GM19372 (cell line): ENCODE measurements at regions not wholly inside any gene's neighbourhood (a gene's known extent, or its start where the extent isn't known, plus 50 kb on each side); places are given as distances from the start of the nearest gene placed in this dataset.

ENCODE experiments used
- ATAC-seq: cut with Tn5 transposase; IDR thresholded peaks from one replicate; pipeline ENCODE4 v1.9.1; 2021; ENCODE audit warnings: mild to moderate bottlenecking, low read depth, moderate library complexity; ENCODE audit not compliant: unreplicated experiment

- no peak for ATAC-seq
Measured at GRCh38 chr9:129337336-129338140, 159.5 kb upstream of the IER5L start.

GRCh38 chr9:129336601-129337331 is 158.7 kb upstream of the IER5L start:
- ATAC-seq = no peak

GRCh38 chr9:129336130-129336528 is 158.1 kb upstream of the IER5L start:
- ATAC-seq = no peak

GRCh38 chr9:129335464-129336129 is 157.5 kb upstream of the IER5L start:
- no peak for ATAC-seq

GRCh38 chr9:129334105-129334935 is 156.3 kb upstream of the IER5L start:
- ATAC-seq = no peak

- no peak for ATAC-seq
Measured at GRCh38 chr9:129333617-129334104, 155.6 kb upstream of the IER5L start.

GRCh38 chr9:129332581-129332980 is 154.5 kb upstream of the IER5L start:
- ATAC-seq = no peak

GRCh38 chr9:129331772-129332500 is 153.9 kb upstream of the IER5L start:
- no peak for ATAC-seq

GRCh38 chr9:129331493-129331765 is 153.4 kb upstream of the IER5L start:
- ATAC-seq = no peak

- ATAC-seq = no peak
Measured at GRCh38 chr9:129330711-129331492, 152.8 kb upstream of the IER5L start.

GRCh38 chr9:129328355-129329042 is 150.4 kb upstream of the IER5L start:
- no peak for ATAC-seq

GRCh38 chr9:129327552-129328328 is 149.7 kb upstream of the IER5L start:
- no peak for ATAC-seq

- no peak for ATAC-seq
Measured at GRCh38 chr9:129326061-129327005, 148.3 kb upstream of the IER5L start.

GRCh38 chr9:129324808-129325502 is 146.9 kb upstream of the IER5L start:
- no peak for ATAC-seq

- no peak for ATAC-seq
Measured at GRCh38 chr9:129323999-129324553, 146.0 kb upstream of the IER5L start.
